DMS114 treated with DMSO at 0.1 percent for 48 hours (cell line): ENCODE measurements at regions not wholly inside any gene's neighbourhood (a gene's known extent, or its start where the extent isn't known, plus 50 kb on each side); places are given as distances from the start of the nearest gene placed in this dataset.
A peak's percentile ranks its signal among the peaks of the same experiment; 100 is the strongest.

Source experiments
- DNase-seq: peaks from one replicate; lab custom pipeline; 2025; ENCODE audit not compliant: unreplicated experiment; lab: John Stamatoyannopoulos, UW

- no peak for DNase-seq
These were observed 108.6 kb upstream of the RUNX3 start for GRCh38 chr1:25038699-25039098.

GRCh38 chr1:25037174-25038074 lies 107.3 kb upstream of the RUNX3 start:
- peak; percentile 3 for DNase-seq

- no peak for DNase-seq
These were observed 106.1 kb upstream of the RUNX3 start for GRCh38 chr1:25036117-25036546.

GRCh38 chr1:25035523-25036116 lies 105.5 kb upstream of the RUNX3 start:
- no peak for DNase-seq

GRCh38 chr1:25034736-25035522 lies 104.9 kb upstream of the RUNX3 start:
- no peak for DNase-seq

- no peak for DNase-seq
These were observed 104.0 kb upstream of the RUNX3 start for GRCh38 chr1:25033828-25034705.

- no peak for DNase-seq
These were observed 103.2 kb upstream of the RUNX3 start for GRCh38 chr1:25033030-25033827.

GRCh38 chr1:25031966-25032667 lies 102.0 kb upstream of the RUNX3 start:
- DNase-seq, result no peak

GRCh38 chr1:25031601-25031965 lies 101.5 kb upstream of the RUNX3 start:
- DNase-seq, result no peak

- no peak for DNase-seq
These were observed 100.9 kb upstream of the RUNX3 start for GRCh38 chr1:25030674-25031589.

- DNase-seq, result no peak
These were observed 99.9 kb upstream of the RUNX3 start for GRCh38 chr1:25030012-25030411.

- DNase-seq, result no peak
These were observed 99.0 kb upstream of the RUNX3 start for GRCh38 chr1:25028907-25029599.

GRCh38 chr1:25028587-25028906 lies 98.5 kb upstream of the RUNX3 start:
- no peak for DNase-seq

- no peak for DNase-seq
These were observed 97.9 kb upstream of the RUNX3 start for GRCh38 chr1:25027822-25028586.

- DNase-seq, result no peak
These were observed 96.8 kb upstream of the RUNX3 start for GRCh38 chr1:25026730-25027450.

- no peak for DNase-seq
These were observed 96.2 kb upstream of the RUNX3 start for GRCh38 chr1:25026304-25026703.
